Keratinocyte (primary cell): ENCODE measurements at regions not wholly inside any gene's neighbourhood (a gene's known extent, or its start where the extent isn't known, plus 50 kb on each side); places are given as distances from the start of the nearest gene placed in this dataset.

Experiments
- DNase-seq: peaks from one replicate; pipeline ENCODE4 v3.0.0-alpha.2; 2011; ENCODE audit warnings: low read depth, missing footprints, low spot score
- FAIRE-seq: peaks from 2 replicates; lab custom pipeline; 2011; peaks lifted over from hg19 to GRCh38; lab: Jason Lieb, UNC
- H2AFZ ChIP-seq: 2 replicates; pipeline ENCODE4 v1.6.0; 2012; ENCODE audit warnings: low read length, control low read depth, inconsistent platforms; ENCODE audit not compliant: control insufficient read depth
- H3K27ac ChIP-seq: 2 replicates; pipeline ENCODE4 v1.5.1; 2011; ENCODE audit warnings: low read length; ENCODE audit not compliant: control insufficient read depth, insufficient read depth
- H3K27me3 ChIP-seq: 3 replicates; pipeline ENCODE4 v1.6.0; 2011; ENCODE audit warnings: low read length; ENCODE audit not compliant: control insufficient read depth, insufficient read depth; ENCODE audit errors: extremely low read depth
- H3K36me3 ChIP-seq, 2 experiments: 2 replicates in 1 of 2; 3 replicates in 1 of 2; pipeline ENCODE4 v1.5.1; 2011; ENCODE audit warnings: low read length in 2 of 2, mild to moderate bottlenecking in 1 of 2; ENCODE audit not compliant: control insufficient read depth in 2 of 2, insufficient read depth in 2 of 2; ENCODE audit errors: extremely low read depth in 1 of 2
- H3K4me1 ChIP-seq: 3 replicates; pipeline ENCODE4 v1.5.1; 2011; ENCODE audit warnings: low read length; ENCODE audit not compliant: control insufficient read depth, insufficient read depth; ENCODE audit errors: extremely low read depth
- H3K4me2 ChIP-seq: 3 replicates; pipeline ENCODE4 v1.6.0; 2011; ENCODE audit warnings: low read depth, low read length; ENCODE audit not compliant: control insufficient read depth, insufficient read depth; ENCODE audit errors: extremely low read depth
- H3K4me3 ChIP-seq, 3 experiments: fragments of 200-600 bp in 1 of 3; sonication (generic) in 1 of 3; 2 replicates in 2 of 3; 3 replicates in 1 of 3; pipeline ENCODE4 v1.5.1; 2011 to 2016; ENCODE audit warnings: low read length in 3 of 3, mild to moderate bottlenecking in 3 of 3, control low read depth in 2 of 3, inconsistent platforms in 1 of 3, low read depth in 1 of 3, mixed read lengths in 1 of 3, mixed run types in 1 of 3, moderate library complexity in 1 of 3; ENCODE audit not compliant: control insufficient read depth in 2 of 3, insufficient read depth in 2 of 3; ENCODE audit errors: extremely low read depth in 1 of 3
- H3K79me2 ChIP-seq: 2 replicates; pipeline ENCODE4 v1.6.0; 2012; ENCODE audit warnings: low read length; ENCODE audit not compliant: control insufficient read depth, insufficient read depth
- H3K9ac ChIP-seq: 3 replicates; pipeline ENCODE4 v1.6.0; 2011; ENCODE audit warnings: low read length; ENCODE audit not compliant: control insufficient read depth, insufficient read depth; ENCODE audit errors: extremely low read depth
- H3K9me1 ChIP-seq: 3 replicates; pipeline ENCODE4 v1.6.0; 2011; ENCODE audit warnings: low read length; ENCODE audit not compliant: control insufficient read depth, insufficient read depth; ENCODE audit errors: extremely low read depth
- H3K9me3 ChIP-seq: 2 replicates; pipeline ENCODE4 v1.5.1; 2012; ENCODE audit warnings: low read depth, low read length; ENCODE audit not compliant: control insufficient read depth
- H4K20me1 ChIP-seq: 3 replicates; pipeline ENCODE4 v1.6.0; 2011; ENCODE audit warnings: low read length; ENCODE audit not compliant: control insufficient read depth, insufficient read depth; ENCODE audit errors: extremely low read depth
- CTCF ChIP-seq, 3 experiments: IDR thresholded peaks in 1 of 3; conservative IDR thresholded peaks in 1 of 3; optimal IDR thresholded peaks in 1 of 3; 2 replicates in 2 of 3; 3 replicates in 1 of 3; pipeline versions ENCODE3 to v1.5.1; 2011; ENCODE audit warnings: low read length in 3 of 3, mild to moderate bottlenecking in 3 of 3, moderate library complexity in 2 of 3, control low read depth in 1 of 3, inconsistent platforms in 1 of 3; ENCODE audit not compliant: insufficient read depth in 2 of 3; ENCODE audit errors: extremely low read depth in 1 of 3
- EZH2 ChIP-seq: IDR thresholded peaks from one replicate; pipeline ENCODE4 v1.6.1; 2012; ENCODE audit warnings: inconsistent platforms, mild to moderate bottlenecking, low read length, moderate library complexity
- dilution Hi-C: fragments of 300-500 bp; cut with MboI; formaldehyde crosslinking; loops from one replicate; pipeline ENCODE4 v1.7.0; 2020; ENCODE audit warnings: low sequenced_read_pairs; ENCODE audit not compliant: extremely low pct_ligation_motif_present

GRCh38 chr5:173819521-173819920 is 68.6 kb upstream of the CPEB4 start:
- Histone ChIP-seq H3K4me3 (no peak overlapping the region), H3K4me1 (no peaks in the 10 kb centered on the region), H3K27me3 (peaks cover 4% of the 10 kb centered on the region), H3K9ac (no peak overlapping the region), H3K36me3 (no peaks in the 10 kb centered on the region), H3K9me3 (no peaks in the 10 kb centered on the region), H4K20me1 (no peaks in the 10 kb centered on the region), H3K79me2 (no peaks in the 10 kb centered on the region), H3K27ac (no peak overlapping the region), H3K9me1 (no peaks in the 10 kb centered on the region), H2AFZ (no peak overlapping the region), H3K4me2 (no peak overlapping the region)
- dilution Hi-C loops = no loop called here
- TF ChIP-seq CTCF (optimal IDR thresholded peaks at IDR 0.05 in 1 of 3, IDR thresholded peaks at IDR 0.05 in 1 of 3, conservative IDR thresholded peaks at IDR 0.05 in 1 of 3; ENCODE audit: extremely low read depth in 1 of 3, insufficient read depth in 2 of 3, low read length in 3 of 3) = no peak
- TF ChIP-seq EZH2 = no peak
- FAIRE-seq (no peak), DNase-seq (no peak)

GRCh38 chr5:173823274-173823644 is 64.9 kb upstream of the CPEB4 start:
- DNase-seq (no peak), FAIRE-seq (no peak)
- TF ChIP-seq EZH2 (no peak), CTCF (optimal IDR thresholded peaks at IDR 0.05 in 1 of 3, IDR thresholded peaks at IDR 0.05 in 1 of 3, conservative IDR thresholded peaks at IDR 0.05 in 1 of 3; ENCODE audit: extremely low read depth in 1 of 3, insufficient read depth in 2 of 3, low read length in 3 of 3) (no peak)
- H3K27ac ChIP-seq = no peak overlapping the region
- H3K9me3 ChIP-seq = no peaks in the 10 kb centered on the region
- H4K20me1 ChIP-seq = no peaks in the 10 kb centered on the region
- H3K4me2 ChIP-seq = no peak overlapping the region
- H3K9ac ChIP-seq = no peak overlapping the region
- H2AFZ ChIP-seq = no peak overlapping the region
- no peaks in the 10 kb centered on the region for H3K36me3 ChIP-seq
- no peaks in the 10 kb centered on the region for H3K27me3 ChIP-seq
- dilution Hi-C loops = no loop called here
- no peaks in the 10 kb centered on the region for H3K9me1 ChIP-seq
- no peaks in the 10 kb centered on the region for H3K4me1 ChIP-seq
- H3K79me2 ChIP-seq = no peaks in the 10 kb centered on the region
- no peak overlapping the region for H3K4me3 ChIP-seq
